ENCODE measurements at regions not wholly inside any gene's neighbourhood (a gene's known extent, or its start where the extent isn't known, plus 50 kb on each side); places are given as distances from the start of the nearest gene placed in this dataset.

- no peak overlapping the region for H3K27ac ChIP-seq
- TF ChIP-seq, protein P1, sequence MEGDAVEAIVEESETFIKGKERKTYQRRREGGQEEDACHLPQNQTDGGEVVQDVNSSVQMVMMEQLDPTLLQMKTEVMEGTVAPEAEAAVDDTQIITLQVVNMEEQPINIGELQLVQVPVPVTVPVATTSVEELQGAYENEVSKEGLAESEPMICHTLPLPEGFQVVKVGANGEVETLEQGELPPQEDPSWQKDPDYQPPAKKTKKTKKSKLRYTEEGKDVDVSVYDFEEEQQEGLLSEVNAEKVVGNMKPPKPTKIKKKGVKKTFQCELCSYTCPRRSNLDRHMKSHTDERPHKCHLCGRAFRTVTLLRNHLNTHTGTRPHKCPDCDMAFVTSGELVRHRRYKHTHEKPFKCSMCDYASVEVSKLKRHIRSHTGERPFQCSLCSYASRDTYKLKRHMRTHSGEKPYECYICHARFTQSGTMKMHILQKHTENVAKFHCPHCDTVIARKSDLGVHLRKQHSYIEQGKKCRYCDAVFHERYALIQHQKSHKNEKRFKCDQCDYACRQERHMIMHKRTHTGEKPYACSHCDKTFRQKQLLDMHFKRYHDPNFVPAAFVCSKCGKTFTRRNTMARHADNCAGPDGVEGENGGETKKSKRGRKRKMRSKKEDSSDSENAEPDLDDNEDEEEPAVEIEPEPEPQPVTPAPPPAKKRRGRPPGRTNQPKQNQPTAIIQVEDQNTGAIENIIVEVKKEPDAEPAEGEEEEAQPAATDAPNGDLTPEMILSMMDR (IDR thresholded peaks at IDR 0.05): no peak
- TF ChIP-seq ZFX (IDR thresholded peaks at IDR 0.05; ENCODE audit: borderline replicate concordance): no peak
These were observed 54.5 kb upstream of the SETBP1 start for GRCh38 chr18:44626236-44626635.

DNA sequence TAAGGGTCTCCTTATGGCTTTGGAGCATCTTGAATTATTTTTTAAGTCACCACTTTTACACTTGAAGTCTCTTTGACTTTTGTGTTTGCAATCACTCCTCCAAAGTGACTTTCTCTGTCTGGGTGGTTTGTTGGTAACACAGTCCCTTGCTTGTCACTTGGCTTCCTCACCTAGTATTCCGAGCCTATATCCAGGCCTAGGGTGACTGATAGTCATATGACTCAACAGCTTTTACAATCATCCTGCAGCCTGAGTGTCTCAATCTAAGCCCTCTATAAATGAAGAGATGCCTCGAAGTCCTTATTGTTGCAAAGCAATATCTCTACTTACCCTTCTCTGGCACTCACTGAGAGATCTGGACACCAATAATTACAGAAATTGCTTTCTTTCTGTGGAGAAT is 53.9 kb upstream of the SETBP1 start:
- H3K27ac ChIP-seq: no peak overlapping the region
- no peak for TF ChIP-seq ZFX (IDR thresholded peaks at IDR 0.05; ENCODE audit: borderline replicate concordance)
- TF ChIP-seq, protein P1 (IDR thresholded peaks at IDR 0.05): no peak

DNA sequence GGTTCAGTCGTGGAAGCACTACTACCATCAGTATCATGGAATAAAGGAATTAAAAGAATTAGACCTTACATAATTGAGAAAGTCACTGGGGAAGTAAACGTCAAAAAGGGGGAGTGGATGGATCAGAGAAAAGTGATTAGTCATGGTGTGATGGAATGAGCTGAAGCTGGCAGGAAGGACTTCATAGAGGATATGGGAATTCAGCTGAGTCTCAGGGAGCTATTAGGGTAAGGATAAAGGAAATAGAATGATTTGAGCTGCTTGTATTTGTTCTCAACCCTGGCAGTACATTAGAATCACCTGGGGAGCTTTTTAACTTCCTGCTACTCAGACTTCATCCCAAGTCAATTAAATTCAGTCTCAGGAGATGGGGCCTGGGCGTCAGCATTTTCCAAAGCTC is 53.4 kb upstream of the SETBP1 start:
- H3K27ac ChIP-seq: no peak overlapping the region
- TF ChIP-seq, protein P1 (IDR thresholded peaks at IDR 0.05): no peak
- TF ChIP-seq ZFX (IDR thresholded peaks at IDR 0.05; ENCODE audit: borderline replicate concordance): no peak

GRCh38 chr18:44629406-44629805 is 51.3 kb upstream of the SETBP1 start:
- no peak overlapping the region for H3K27ac ChIP-seq
- no peak for TF ChIP-seq ZFX (IDR thresholded peaks at IDR 0.05; ENCODE audit: borderline replicate concordance)
- TF ChIP-seq, protein P1 (IDR thresholded peaks at IDR 0.05): no peak

DNA sequence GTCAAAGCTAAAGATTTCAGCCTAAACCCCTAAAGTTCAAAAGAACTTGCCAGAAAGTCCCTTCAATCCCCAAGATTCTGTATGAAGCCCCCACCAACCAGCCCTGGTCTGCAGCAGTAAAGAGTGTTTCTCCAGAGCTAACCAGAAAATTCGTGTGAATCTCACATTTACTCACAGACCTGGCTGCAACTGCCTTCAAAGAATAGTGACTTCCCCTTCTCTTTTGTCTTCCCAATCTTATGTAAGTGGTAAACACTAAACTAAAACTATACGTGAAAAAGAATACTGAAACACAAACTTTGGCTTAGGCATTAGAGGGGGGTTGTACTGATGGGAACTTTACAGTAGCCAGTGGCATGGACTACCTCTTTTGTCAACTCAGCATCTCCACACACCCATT is 50.6 kb upstream of the SETBP1 start:
- TF ChIP-seq, protein P1 (IDR thresholded peaks at IDR 0.05): no peak
- no peak for TF ChIP-seq ZFX (IDR thresholded peaks at IDR 0.05; ENCODE audit: borderline replicate concordance)
- H3K27ac ChIP-seq: no peak overlapping the region
